Ovary (tissue), 7 donors: ENCODE measurements at regions not wholly inside any gene's neighbourhood (a gene's known extent, or its start where the extent isn't known, plus 50 kb on each side); places are given as distances from the start of the nearest gene placed in this dataset.

ENCODE experiments used
- DNase-seq, 5 donors: peaks; one replicate each; pipeline ENCODE4 v3.0.0-alpha.2; 2019 to 2020
- H3K27ac ChIP-seq, 2 donors: fragments of 200-600 bp; one replicate each; pipeline versions ENCODE4 v1.5.1 to v1.8.0; 2019 to 2022
- H3K27me3 ChIP-seq: fragments of 200-600 bp; one replicate; pipeline ENCODE4 v1.8.0; 2022
- H3K36me3 ChIP-seq: fragments of 200-600 bp; sonication (generic); one replicate; pipeline ENCODE4 v1.5.1; 2019
- H3K4me1 ChIP-seq: one replicate; pipeline ENCODE4 v1.8.1; 2013; ENCODE audit warnings: mild to moderate bottlenecking, moderate library complexity; ENCODE audit not compliant: insufficient read depth
- H3K4me3 ChIP-seq: fragments of 200-600 bp; sonication (generic); one replicate; pipeline ENCODE4 v1.5.1; 2017
- H3K9me3 ChIP-seq, 2 donors: fragments of 200-600 bp in 1 of 2; sonication (generic) in 1 of 2; one replicate each; pipeline versions ENCODE4 v1.5.1 to v1.8.1; 2013 to 2019; ENCODE audit warnings: mild to moderate bottlenecking in 1 of 2, moderate library complexity in 1 of 2
- EP300 ChIP-seq: sonication (generic); formaldehyde crosslinking; IDR thresholded peaks from one replicate; pipeline ENCODE4 v1.6.1; 2017; ENCODE audit warnings: antibody characterized with exemption
- POLR2A ChIP-seq: fragments of 450-650 bp; IDR thresholded peaks from one replicate; pipeline ENCODE4 v1.6.1; 2017; ENCODE audit warnings: antibody characterized with exemption, mild to moderate bottlenecking, moderate library complexity
- WGBS, 3 donors: extraction: QIAGEN DNeasy Blood & Tissue Kit in 1 of 3; methylation state at CpG; one replicate each; pipeline versions ENCODE4 v1.1.5 to v1.1.7; 2013 to 2017; 5-methylcytosine and 5-hydroxymethylcytosine counted together
- intact Hi-C, 4 donors: fragments of 100-400 bp; cut with DNase I; formaldehyde crosslinking; loops; one replicate each; pipeline versions ENCODE4 v1.11.0 to v1.15.1; 2022 to 2023
- TF ChIP-seq, protein P1 (sequence below), 3 donors: fragments of 450-650 bp in 2 of 3; fragments of 200-600 bp in 1 of 3; IDR thresholded peaks; one replicate each; pipeline versions ENCODE4 v1.5.1 to v1.8.0; 2016 to 2022; ENCODE audit warnings: antibody characterized with exemption in 3 of 3, mild to moderate bottlenecking in 1 of 3
- donor health status: DM: no; HTN: no; CAD: no; lungs with moderate emphysema.
- donor health status: DM: no; HTN: no; CAD: no.
- donor health status: Bipolar disorder and iron deficiency.
- donor health status: DM: no; HTN: no; CAD: no.
- donor health status: DM: yes; HTN: yes; CAD: no.

DNA sequence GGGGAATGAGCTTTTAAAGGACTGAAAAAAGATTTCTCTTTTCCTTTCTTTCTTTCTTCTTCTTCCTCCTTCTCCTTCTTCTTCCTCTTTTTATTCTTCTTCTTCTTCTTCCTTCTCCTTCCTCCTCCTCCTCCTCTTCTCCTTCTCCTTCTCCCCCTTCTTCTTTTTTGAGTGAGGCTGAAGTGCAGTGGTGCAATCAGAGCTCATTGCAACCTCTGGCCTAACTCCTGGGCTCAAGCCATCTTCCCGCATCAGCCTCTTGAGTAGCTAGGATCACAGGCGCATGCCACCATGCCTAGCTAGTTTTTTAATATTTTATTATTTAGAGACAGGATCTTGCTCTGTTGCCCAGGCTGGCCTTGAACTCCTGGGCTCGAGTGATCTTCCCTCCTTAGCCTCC is 120.9 kb upstream of the KL start:
- no peak for DNase-seq
- TF ChIP-seq POLR2A: no peak
- TF ChIP-seq, protein P1, sequence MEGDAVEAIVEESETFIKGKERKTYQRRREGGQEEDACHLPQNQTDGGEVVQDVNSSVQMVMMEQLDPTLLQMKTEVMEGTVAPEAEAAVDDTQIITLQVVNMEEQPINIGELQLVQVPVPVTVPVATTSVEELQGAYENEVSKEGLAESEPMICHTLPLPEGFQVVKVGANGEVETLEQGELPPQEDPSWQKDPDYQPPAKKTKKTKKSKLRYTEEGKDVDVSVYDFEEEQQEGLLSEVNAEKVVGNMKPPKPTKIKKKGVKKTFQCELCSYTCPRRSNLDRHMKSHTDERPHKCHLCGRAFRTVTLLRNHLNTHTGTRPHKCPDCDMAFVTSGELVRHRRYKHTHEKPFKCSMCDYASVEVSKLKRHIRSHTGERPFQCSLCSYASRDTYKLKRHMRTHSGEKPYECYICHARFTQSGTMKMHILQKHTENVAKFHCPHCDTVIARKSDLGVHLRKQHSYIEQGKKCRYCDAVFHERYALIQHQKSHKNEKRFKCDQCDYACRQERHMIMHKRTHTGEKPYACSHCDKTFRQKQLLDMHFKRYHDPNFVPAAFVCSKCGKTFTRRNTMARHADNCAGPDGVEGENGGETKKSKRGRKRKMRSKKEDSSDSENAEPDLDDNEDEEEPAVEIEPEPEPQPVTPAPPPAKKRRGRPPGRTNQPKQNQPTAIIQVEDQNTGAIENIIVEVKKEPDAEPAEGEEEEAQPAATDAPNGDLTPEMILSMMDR (IDR thresholded peaks at IDR 0.05): no peak
- no peak for TF ChIP-seq EP300
- Histone ChIP-seq H3K27ac (no peak overlapping the region), H3K27me3 (no peaks in the 10 kb centered on the region), H3K9me3 (no peaks in the 10 kb centered on the region), H3K4me1 (no peaks in the 10 kb centered on the region), H3K4me3 (no peak overlapping the region), H3K36me3 (no peaks in the 10 kb centered on the region)
- intact Hi-C loops: no loop called here
- WGBS, 3 donors: 83 to 88% (median 87%) methylated on average over 3 of the region's 3 CpGs

GRCh38 chr13:32897296-32897695 is 118.9 kb upstream of the KL start:
- 92 to 96% (median 96%) methylated on average over 4 of the region's 4 CpGs for WGBS, 3 donors
- Histone ChIP-seq H3K27ac (no peak overlapping the region), H3K4me1 (no peaks in the 10 kb centered on the region), H3K4me3 (no peak overlapping the region), H3K36me3 (no peaks in the 10 kb centered on the region), H3K27me3 (no peaks in the 10 kb centered on the region), H3K9me3 (no peaks in the 10 kb centered on the region)
- no peak for DNase-seq
- intact Hi-C loops: no loop called here
- TF ChIP-seq, protein P1 (IDR thresholded peaks at IDR 0.05): no peak
- TF ChIP-seq POLR2A: no peak
- no peak for TF ChIP-seq EP300

GRCh38 chr13:32902029-32902780 is 114.0 kb upstream of the KL start:
- intact Hi-C loops: no loop called here
- H3K36me3 ChIP-seq: no peaks in the 10 kb centered on the region
- WGBS, 3 donors: 81 to 91% (median 87%) methylated on average over 3 of the region's 3 CpGs
- H3K4me3 ChIP-seq: no peak overlapping the region
- H3K9me3 ChIP-seq: no peaks in the 10 kb centered on the region
- H3K27me3 ChIP-seq: no peaks in the 10 kb centered on the region
- no peak for DNase-seq
- peaks cover 2% of the 10 kb centered on the region for H3K4me1 ChIP-seq
- no peak overlapping the region for H3K27ac ChIP-seq
- no peak for TF ChIP-seq EP300
- TF ChIP-seq, protein P1 (IDR thresholded peaks at IDR 0.05): no peak
- TF ChIP-seq POLR2A: no peak

- no peaks in the 10 kb centered on the region for H3K27me3 ChIP-seq
- H3K4me1 ChIP-seq: peaks cover 2% of the 10 kb centered on the region
- H3K4me3 ChIP-seq: no peak overlapping the region
Measured at GRCh38 chr13:32902874-32903273, 113.3 kb upstream of the KL start.

More at GRCh38 chr13:32902874-32903273, 113.3 kb upstream of the KL start:
- H3K36me3 ChIP-seq: no peaks in the 10 kb centered on the region
- intact Hi-C loops: no loop called here
- H3K27ac ChIP-seq: no peak overlapping the region
- no peaks in the 10 kb centered on the region for H3K9me3 ChIP-seq
- TF ChIP-seq, protein P1 (IDR thresholded peaks at IDR 0.05): no peak
- TF ChIP-seq EP300 (no peak), POLR2A (no peak)
- DNase-seq: peak; percentile 12 to 61 (median 31)
- WGBS, 3 donors: 41 to 49% (median 46%) methylated on average over 8 of the region's 8 CpGs
